ENCODE measurements at regions not wholly inside any gene's neighbourhood (a gene's known extent, or its start where the extent isn't known, plus 50 kb on each side); places are given as distances from the start of the nearest gene placed in this dataset.
A peak's percentile ranks its signal among the peaks of the same experiment; 100 is the strongest.

DNA sequence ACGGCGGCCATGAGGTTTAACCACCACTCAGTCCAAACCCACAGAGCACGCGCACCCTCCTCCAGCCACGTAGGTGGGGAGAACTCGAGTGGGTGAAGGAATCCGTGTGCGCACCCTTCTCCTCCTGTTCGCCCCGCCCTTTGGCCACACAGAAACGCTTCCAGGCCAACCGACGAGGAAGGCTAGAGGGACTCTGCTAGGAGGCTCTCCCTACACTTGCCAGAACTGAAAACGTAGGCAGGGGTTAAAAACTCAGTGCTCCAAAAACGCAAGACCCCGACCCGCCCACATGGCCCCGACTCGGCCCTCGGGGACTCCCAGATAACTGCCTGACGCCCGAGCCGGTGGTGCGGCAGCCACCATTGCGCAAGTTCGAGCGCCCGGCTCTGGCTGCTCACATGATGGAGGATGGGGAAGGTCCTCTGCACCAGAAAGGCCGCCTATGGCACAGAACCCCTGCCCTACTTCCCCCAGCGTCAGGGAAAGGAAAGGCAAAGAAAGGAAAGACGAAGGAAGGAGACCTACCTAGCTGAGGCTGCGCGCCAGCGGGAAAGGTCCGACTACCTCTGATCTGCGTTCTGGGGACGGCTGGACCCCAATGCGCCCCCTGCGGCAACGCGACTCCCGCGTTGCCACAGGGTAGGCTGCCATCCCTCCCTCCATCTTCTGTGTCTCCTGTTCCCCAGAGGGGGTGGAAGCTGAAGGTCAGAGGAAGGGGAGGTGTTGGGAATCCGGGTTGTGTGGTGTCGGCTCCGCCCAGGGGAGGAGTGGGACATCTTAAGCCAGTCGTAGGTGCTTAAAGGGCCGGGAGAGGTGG is 201.9 kb upstream of the AGTR2 start:
- DNase-seq (ENCODE audit: low spot score) (no peak), ATAC-seq (no peak; the same call in 2 of the 3 replicates), FAIRE-seq (no peak)
- H3K36me3 ChIP-seq (replicated peaks in 1 of 2; ENCODE audit: control insufficient read depth in 1 of 2, insufficient read depth in 2 of 2, low read length in 2 of 2): no peaks in the 10 kb centered on the region
- no peak overlapping the region for H3K27ac ChIP-seq (ENCODE audit: extremely low read length, insufficient read depth, low read length)
- 23% methylated on average over 6 of the region's 48 CpGs for WGBS (ENCODE audit: low lambda C conversion rate)
- no peaks in the 10 kb centered on the region for H3K9me3 ChIP-seq (ENCODE audit: low read length)
- no peaks in the 10 kb centered on the region for H4K20me1 ChIP-seq (ENCODE audit: insufficient read depth, low read length)
- ChIA-PET POLR2A (no interaction called here), CTCF (ENCODE audit: low intra/inter-chr PET ratio, low total read pairs) (no interaction called here)
- H2AFZ ChIP-seq (ENCODE audit: low read length): no peak overlapping the region
- no peaks in the 10 kb centered on the region; the same call in 1 of the 2 replicates for H3K4me1 ChIP-seq (ENCODE audit: insufficient read depth, low read length)
- no peak overlapping the region for H3K4me3 ChIP-seq (replicated peaks in 1 of 3; ENCODE audit: insufficient read depth in 1 of 3, low read depth in 2 of 3, low read length in 3 of 3)
- H3K9ac ChIP-seq (ENCODE audit: insufficient read depth, low read depth, low read length): no peak overlapping the region
- H3K27me3 ChIP-seq (ENCODE audit: control insufficient read depth in 1 of 2, insufficient read depth in 2 of 2, low read length in 2 of 2): no peaks in the 10 kb centered on the region; a peak in 2 of 5 replicates
- H3K79me2 ChIP-seq (ENCODE audit: insufficient read depth, low read length): no peaks in the 10 kb centered on the region
- in situ Hi-C loops (cut with HindIII; ENCODE audit: extremely low pct_ligation_motif_present, low pct_unique_long_range_greater_than_20kb) (no loop called here), intact Hi-C loops (cut with micrococcal nuclease; ENCODE audit: unreplicated experiment) (no loop called here)
- TF ChIP-seq CEBPB (IDR thresholded peaks at IDR 0.05; ENCODE audit: borderline replicate concordance, low read depth, low read length) (peak; percentile 41; the same call in 1 of the 2 replicates), FOXJ3 (CRISPR knock-in tag; IDR thresholded peaks at IDR 0.05; ENCODE audit: borderline replicate concordance) (no peak)
- no TSS peak for BruUV-seq (replicated peaks)
- peak overlapping the region; percentile 23; the same call in 1 of the 2 replicates for H3K4me2 ChIP-seq (ENCODE audit: low read depth, low read length)

DNA sequence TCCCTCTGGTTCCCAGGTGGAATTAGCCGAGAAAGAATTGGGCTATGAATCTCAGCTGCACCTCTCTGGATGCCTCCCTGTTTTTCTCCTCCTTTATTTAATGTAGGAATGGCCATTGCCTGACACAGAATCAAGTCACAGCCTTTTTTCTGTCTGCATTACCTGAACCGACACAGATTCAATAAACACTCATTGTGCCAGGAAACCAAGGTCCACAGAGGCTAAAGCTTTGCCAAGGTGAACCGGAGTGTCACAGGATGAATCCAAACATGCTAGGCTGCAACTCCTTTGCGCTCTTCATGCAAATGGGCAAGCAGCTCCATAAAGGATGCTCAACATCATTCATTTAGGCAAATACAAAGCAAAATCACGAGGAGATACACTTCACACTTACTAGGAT is 199.8 kb upstream of the AGTR2 start:
- no peak overlapping the region for H3K4me3 ChIP-seq (replicated peaks in 1 of 3; ENCODE audit: insufficient read depth in 1 of 3, low read depth in 2 of 3, low read length in 3 of 3)
- no peak for DNase-seq (ENCODE audit: low spot score)
- ChIA-PET CTCF (ENCODE audit: low intra/inter-chr PET ratio, low total read pairs) (no interaction called here), POLR2A (no interaction called here)
- H3K4me2 ChIP-seq (ENCODE audit: low read depth, low read length): no peak overlapping the region
- no peaks in the 10 kb centered on the region for H4K20me1 ChIP-seq (ENCODE audit: insufficient read depth, low read length)
- H3K9ac ChIP-seq (ENCODE audit: insufficient read depth, low read depth, low read length): no peak overlapping the region
- in situ Hi-C loops (cut with HindIII; ENCODE audit: extremely low pct_ligation_motif_present, low pct_unique_long_range_greater_than_20kb) (no loop called here), intact Hi-C loops (cut with micrococcal nuclease; ENCODE audit: unreplicated experiment) (no loop called here)
- no peaks in the 10 kb centered on the region for H3K79me2 ChIP-seq (ENCODE audit: insufficient read depth, low read length)
- no peaks in the 10 kb centered on the region; the same call in 1 of the 2 replicates for H3K4me1 ChIP-seq (ENCODE audit: insufficient read depth, low read length)
- FAIRE-seq: no peak
- 2% methylated on average over 5 of the region's 5 CpGs for WGBS (ENCODE audit: low lambda C conversion rate)
- no peak for ATAC-seq
- H3K36me3 ChIP-seq (replicated peaks in 1 of 2; ENCODE audit: control insufficient read depth in 1 of 2, insufficient read depth in 2 of 2, low read length in 2 of 2): no peaks in the 10 kb centered on the region
- H3K27ac ChIP-seq (ENCODE audit: extremely low read length, insufficient read depth, low read length): no peak overlapping the region
- no peaks in the 10 kb centered on the region; a peak in 2 of 5 replicates for H3K27me3 ChIP-seq (ENCODE audit: control insufficient read depth in 1 of 2, insufficient read depth in 2 of 2, low read length in 2 of 2)
- H2AFZ ChIP-seq (ENCODE audit: low read length): no peak overlapping the region
- no peaks in the 10 kb centered on the region for H3K9me3 ChIP-seq (ENCODE audit: low read length)
- BruUV-seq (replicated peaks): no TSS peak
- TF ChIP-seq, protein P1, sequence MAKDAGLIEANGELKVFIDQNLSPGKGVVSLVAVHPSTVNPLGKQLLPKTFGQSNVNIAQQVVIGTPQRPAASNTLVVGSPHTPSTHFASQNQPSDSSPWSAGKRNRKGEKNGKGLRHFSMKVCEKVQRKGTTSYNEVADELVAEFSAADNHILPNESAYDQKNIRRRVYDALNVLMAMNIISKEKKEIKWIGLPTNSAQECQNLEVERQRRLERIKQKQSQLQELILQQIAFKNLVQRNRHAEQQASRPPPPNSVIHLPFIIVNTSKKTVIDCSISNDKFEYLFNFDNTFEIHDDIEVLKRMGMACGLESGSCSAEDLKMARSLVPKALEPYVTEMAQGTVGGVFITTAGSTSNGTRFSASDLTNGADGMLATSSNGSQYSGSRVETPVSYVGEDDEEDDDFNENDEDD (CRISPR knock-in tag; IDR thresholded peaks at IDR 0.05; ENCODE audit: borderline replicate concordance): no peak
- no peak for TF ChIP-seq ZNF562 (CRISPR knock-in tag; IDR thresholded peaks at IDR 0.05; ENCODE audit: borderline replicate concordance)
- TF ChIP-seq GATA4 (IDR thresholded peaks at IDR 0.05; ENCODE audit: borderline replicate concordance, low read depth): no peak
- TF ChIP-seq ZNF256 (CRISPR knock-in tag; conservative IDR thresholded peaks at IDR 0.05): no peak
- no peak for TF ChIP-seq ZNF326 (CRISPR knock-in tag; IDR thresholded peaks at IDR 0.05; ENCODE audit: borderline replicate concordance)
- TF ChIP-seq PCBP2 (optimal IDR thresholded peaks at IDR 0.05; ENCODE audit: low read depth, low read length, poor library complexity, severe bottlenecking): no peak
- no peak for TF ChIP-seq HOXA7 (CRISPR knock-in tag; IDR thresholded peaks at IDR 0.05)
- TF ChIP-seq, protein P2, sequence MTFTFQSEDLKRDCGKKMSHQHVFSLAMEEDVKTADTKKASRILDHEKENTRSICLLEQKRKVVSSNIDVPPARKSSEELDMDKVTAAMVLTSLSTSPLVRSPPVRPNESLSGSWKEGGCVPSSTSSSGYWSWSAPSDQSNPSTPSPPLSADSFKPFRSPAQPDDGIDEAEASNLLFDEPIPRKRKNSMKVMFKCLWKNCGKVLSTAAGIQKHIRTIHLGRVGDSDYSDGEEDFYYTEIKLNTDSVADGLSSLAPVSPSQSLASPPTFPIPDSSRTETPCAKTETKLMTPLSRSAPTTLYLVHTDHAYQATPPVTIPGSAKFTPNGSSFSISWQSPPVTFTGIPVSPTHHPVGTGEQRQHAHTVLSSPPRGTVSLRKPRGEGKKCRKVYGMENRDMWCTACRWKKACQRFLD (CRISPR knock-in tag; IDR thresholded peaks at IDR 0.05; ENCODE audit: borderline replicate concordance): no peak
- TF ChIP-seq, protein P3, sequence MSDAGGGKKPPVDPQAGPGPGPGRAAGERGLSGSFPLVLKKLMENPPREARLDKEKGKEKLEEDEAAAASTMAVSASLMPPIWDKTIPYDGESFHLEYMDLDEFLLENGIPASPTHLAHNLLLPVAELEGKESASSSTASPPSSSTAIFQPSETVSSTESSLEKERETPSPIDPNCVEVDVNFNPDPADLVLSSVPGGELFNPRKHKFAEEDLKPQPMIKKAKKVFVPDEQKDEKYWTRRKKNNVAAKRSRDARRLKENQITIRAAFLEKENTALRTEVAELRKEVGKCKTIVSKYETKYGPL (CRISPR knock-in tag; IDR thresholded peaks at IDR 0.05): no peak
